ENCODE measurements at regions not wholly inside any gene's neighbourhood (a gene's known extent, or its start where the extent isn't known, plus 50 kb on each side); places are given as distances from the start of the nearest gene placed in this dataset.

DNA sequence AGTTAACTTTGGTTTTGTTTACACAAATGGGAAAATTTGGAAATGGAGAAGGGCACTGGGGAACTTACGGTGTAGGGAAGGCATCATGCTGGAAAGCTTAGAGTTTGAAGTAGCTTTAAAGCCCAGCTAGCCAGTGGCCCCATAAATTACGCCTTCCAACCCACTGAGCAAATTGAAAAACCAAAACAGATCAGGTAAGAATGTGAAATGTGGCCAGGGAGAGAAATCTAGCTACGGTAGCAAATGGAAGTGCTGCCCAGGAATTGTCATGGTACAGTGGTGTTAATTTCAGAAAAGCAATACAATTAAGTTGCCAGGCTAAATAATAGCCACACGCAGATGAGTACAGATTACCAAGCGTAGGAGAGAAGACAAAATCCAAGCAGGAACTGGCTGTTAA lies 654.8 kb downstream of the PRELID2 start:
- no peak overlapping the region for H3K23ac ChIP-seq (ENCODE audit: low read length)
- H3K79me2 ChIP-seq (ENCODE audit: control insufficient read depth, insufficient read depth, low read length, poor library complexity), result no peaks in the 10 kb centered on the region
- H4K12ac ChIP-seq (ENCODE audit: low read depth, low read length), result no peak overlapping the region
- H3K4me1 ChIP-seq (ENCODE audit: control insufficient read depth in 1 of 2, insufficient read depth in 2 of 2, low read length in 2 of 2), result peaks cover 0 to 8% of the 10 kb centered on the region in 2 experiments
- H2BK5ac ChIP-seq (ENCODE audit: low read depth, low read length, poor library complexity), result no peak overlapping the region
- H3K36me3 ChIP-seq (ENCODE audit: control insufficient read depth in 1 of 2, insufficient read depth in 2 of 2, low read length in 2 of 2), result no peaks in the 10 kb centered on the region
- no peak overlapping the region for H3K14ac ChIP-seq (ENCODE audit: low read length)
- no peaks in the 10 kb centered on the region for H3K9me3 ChIP-seq (ENCODE audit: insufficient read depth, low read depth, low read length)
- peak overlapping the region; percentile 0 for H4K91ac ChIP-seq (ENCODE audit: low read depth, low read length)
- H3K4ac ChIP-seq (ENCODE audit: low read depth, low read length), result no peak overlapping the region
- peak overlapping the region; percentile 58 for H2BK12ac ChIP-seq (ENCODE audit: low read length)
- H3K27ac ChIP-seq (ENCODE audit: low read depth, low read length), result no peak overlapping the region
- H3K9ac ChIP-seq (ENCODE audit: low read length), result no peak overlapping the region
- DNase-seq, result no peak
- H3K79me1 ChIP-seq (ENCODE audit: low read length), result peaks cover 5% of the 10 kb centered on the region
- no peak overlapping the region for H3K18ac ChIP-seq (ENCODE audit: low read length)
- H2BK120ac ChIP-seq (ENCODE audit: insufficient read depth, low read length, poor library complexity), result no peak overlapping the region
- no CpG with 5 or more reads among the region's 5 CpGs for WGBS (ENCODE audit: extremely low coverage, insufficient coverage, insufficient read length)
- H2AFZ ChIP-seq (ENCODE audit: insufficient read depth, low read length, poor library complexity), result no peak overlapping the region
- H4K8ac ChIP-seq (ENCODE audit: low read depth, low read length), result no peak overlapping the region
- no peaks in the 10 kb centered on the region for H3K27me3 ChIP-seq (ENCODE audit: insufficient read depth, low read length)
- H3K4me2 ChIP-seq (ENCODE audit: low read length), result no peak overlapping the region
- H3K4me3 ChIP-seq (ENCODE audit: low read depth, low read length), result no peak overlapping the region
- H2AK5ac ChIP-seq (ENCODE audit: low read length), result no peak overlapping the region

DNA sequence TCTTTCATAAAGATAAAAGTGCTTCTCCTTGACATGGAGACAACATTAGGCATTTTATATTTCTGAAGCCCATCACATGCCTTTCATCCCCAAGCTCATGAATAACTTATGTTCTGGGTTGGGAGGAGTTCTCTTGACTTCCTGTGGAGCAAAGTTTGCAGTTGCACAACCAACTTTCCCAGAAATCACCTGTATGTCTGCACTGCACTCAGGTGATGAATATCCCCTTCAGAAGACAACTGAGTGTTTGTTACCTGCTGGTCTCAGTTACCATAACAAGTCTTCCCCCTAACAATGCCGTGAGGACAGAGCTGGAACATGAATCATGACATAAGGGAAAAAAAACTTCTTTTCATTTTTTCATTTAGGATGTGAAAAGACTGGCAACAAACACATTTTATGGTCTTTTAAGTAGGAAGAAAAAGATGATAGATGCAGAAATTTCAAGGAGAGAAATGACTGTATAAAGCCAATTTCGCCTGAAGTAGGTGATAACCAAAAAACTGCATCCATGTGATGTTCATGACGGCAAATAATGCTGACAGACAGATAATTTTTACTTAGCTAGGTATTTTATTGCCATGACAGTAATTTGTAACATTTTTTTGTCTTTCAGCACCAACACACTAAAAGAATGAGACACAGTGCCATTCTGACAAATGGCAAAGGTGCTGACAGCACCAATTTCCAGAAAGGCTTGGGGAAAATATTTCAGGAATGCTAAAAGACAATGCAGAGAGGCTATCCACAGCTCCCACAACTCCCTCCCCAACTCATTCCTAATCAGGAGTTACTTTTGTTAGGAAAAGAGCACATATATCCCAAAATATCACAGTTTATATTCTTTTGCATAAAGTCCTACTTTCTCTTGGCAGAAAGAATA lies 656.3 kb downstream of the PRELID2 start:
- WGBS (ENCODE audit: extremely low coverage, insufficient coverage, insufficient read length), result no CpG with 5 or more reads among the region's 3 CpGs
- Histone ChIP-seq H3K4me3 (ENCODE audit: low read depth, low read length) (no peak overlapping the region), H3K27me3 (ENCODE audit: insufficient read depth, low read length) (no peaks in the 10 kb centered on the region), H3K23ac (ENCODE audit: low read length) (no peak overlapping the region), H2BK12ac (ENCODE audit: low read length) (no peak overlapping the region), H4K12ac (ENCODE audit: low read depth, low read length) (no peak overlapping the region), H2AFZ (ENCODE audit: insufficient read depth, low read length, poor library complexity) (no peak overlapping the region), H4K91ac (ENCODE audit: low read depth, low read length) (no peak overlapping the region), H3K4me2 (ENCODE audit: low read length) (peak overlapping the region; percentile 47), H3K27ac (ENCODE audit: low read depth, low read length) (no peak overlapping the region), H2AK5ac (ENCODE audit: low read length) (no peak overlapping the region), H3K9me3 (ENCODE audit: insufficient read depth, low read depth, low read length) (no peaks in the 10 kb centered on the region), H3K79me2 (ENCODE audit: control insufficient read depth, insufficient read depth, low read length, poor library complexity) (no peaks in the 10 kb centered on the region), H2BK5ac (ENCODE audit: low read depth, low read length, poor library complexity) (no peak overlapping the region), H2BK120ac (ENCODE audit: insufficient read depth, low read length, poor library complexity) (no peak overlapping the region), H3K36me3 (ENCODE audit: control insufficient read depth in 1 of 2, insufficient read depth in 2 of 2, low read length in 2 of 2) (no peaks in the 10 kb centered on the region), H3K4ac (ENCODE audit: low read depth, low read length) (no peak overlapping the region), H3K9ac (ENCODE audit: low read length) (no peak overlapping the region), H3K79me1 (ENCODE audit: low read length) (peaks cover 5% of the 10 kb centered on the region), H3K4me1 (ENCODE audit: control insufficient read depth in 1 of 2, insufficient read depth in 2 of 2, low read length in 2 of 2) (peaks cover 0 to 8% of the 10 kb centered on the region in 2 experiments), H4K8ac (ENCODE audit: low read depth, low read length) (no peak overlapping the region), H3K14ac (ENCODE audit: low read length) (no peak overlapping the region), H3K18ac (ENCODE audit: low read length) (no peak overlapping the region)
- peak in 1 of 2 donors; percentile 2 for DNase-seq

DNA sequence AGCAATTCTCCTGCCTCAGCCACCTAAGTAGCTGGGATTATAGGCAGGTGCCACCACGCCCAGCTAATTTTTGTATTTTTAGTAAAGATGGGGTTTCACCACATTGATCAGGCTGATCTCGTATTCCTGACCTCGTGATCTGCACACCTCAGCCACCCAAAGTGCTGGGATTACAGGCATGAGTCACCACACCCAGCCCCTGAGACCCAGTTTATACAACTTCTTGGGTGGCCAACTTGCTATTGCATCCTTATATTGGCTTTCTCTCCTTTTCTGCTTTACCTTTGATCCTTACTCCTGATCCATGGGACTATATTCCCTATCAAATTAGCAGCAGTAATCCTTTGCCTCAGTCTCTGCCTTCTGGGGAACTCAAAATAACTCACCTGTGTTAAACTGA lies 659.1 kb downstream of the PRELID2 start:
- no peak overlapping the region for H3K23ac ChIP-seq (ENCODE audit: low read length)

DNA sequence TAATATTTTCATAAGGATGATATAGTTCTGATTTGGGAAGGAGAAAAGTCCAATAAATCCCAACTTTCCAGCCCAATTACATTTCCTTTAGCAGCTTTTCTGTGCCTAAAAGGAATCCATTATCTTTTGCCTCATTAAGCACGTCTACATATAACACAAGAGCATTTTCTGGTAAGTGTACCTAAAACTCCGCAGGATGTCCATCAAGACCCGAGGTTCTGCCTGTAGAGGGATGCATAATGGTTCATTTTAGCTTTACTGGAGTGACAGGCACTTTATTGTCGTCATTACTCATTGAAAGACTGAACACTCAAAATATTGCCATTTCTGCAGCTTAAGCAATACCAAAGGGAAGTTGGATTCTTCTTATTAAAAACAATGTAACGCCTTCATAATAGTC lies 669.0 kb downstream of the PRELID2 start:
- no peak overlapping the region for H3K4ac ChIP-seq (ENCODE audit: low read depth, low read length)

More for the DNA sequence above, 659.1 kb downstream of the PRELID2 start:
- Histone ChIP-seq H3K4me2 (ENCODE audit: low read length) (no peak overlapping the region), H2BK120ac (ENCODE audit: insufficient read depth, low read length, poor library complexity) (no peak overlapping the region), H3K79me1 (ENCODE audit: low read length) (peaks cover 5% of the 10 kb centered on the region), H3K4ac (ENCODE audit: low read depth, low read length) (no peak overlapping the region), H2BK5ac (ENCODE audit: low read depth, low read length, poor library complexity) (no peak overlapping the region), H3K27me3 (ENCODE audit: insufficient read depth, low read length) (no peaks in the 10 kb centered on the region), H2AK5ac (ENCODE audit: low read length) (no peak overlapping the region), H3K18ac (ENCODE audit: low read length) (no peak overlapping the region), H3K27ac (ENCODE audit: low read depth, low read length) (no peak overlapping the region), H3K4me3 (ENCODE audit: low read depth, low read length) (no peak overlapping the region), H4K8ac (ENCODE audit: low read depth, low read length) (no peak overlapping the region), H2AFZ (ENCODE audit: insufficient read depth, low read length, poor library complexity) (no peak overlapping the region), H3K79me2 (ENCODE audit: control insufficient read depth, insufficient read depth, low read length, poor library complexity) (no peaks in the 10 kb centered on the region), H3K9ac (ENCODE audit: low read length) (no peak overlapping the region), H3K36me3 (ENCODE audit: control insufficient read depth in 1 of 2, insufficient read depth in 2 of 2, low read length in 2 of 2) (no peaks in the 10 kb centered on the region), H3K14ac (ENCODE audit: low read length) (no peak overlapping the region), H4K91ac (ENCODE audit: low read depth, low read length) (no peak overlapping the region), H2BK12ac (ENCODE audit: low read length) (no peak overlapping the region), H3K4me1 (ENCODE audit: control insufficient read depth in 1 of 2, insufficient read depth in 2 of 2, low read length in 2 of 2) (peaks cover 0 to 8% of the 10 kb centered on the region in 2 experiments), H3K9me3 (ENCODE audit: insufficient read depth, low read depth, low read length) (no peaks in the 10 kb centered on the region), H4K12ac (ENCODE audit: low read depth, low read length) (no peak overlapping the region)
- WGBS (ENCODE audit: extremely low coverage, insufficient coverage, insufficient read length), result no CpG with 5 or more reads among the region's 3 CpGs
- no peak for DNase-seq

More for the DNA sequence above, 669.0 kb downstream of the PRELID2 start:
- no peak overlapping the region for H2BK120ac ChIP-seq (ENCODE audit: insufficient read depth, low read length, poor library complexity)
- no peak overlapping the region for H3K23ac ChIP-seq (ENCODE audit: low read length)
- H2BK5ac ChIP-seq (ENCODE audit: low read depth, low read length, poor library complexity), result no peak overlapping the region
- H3K27ac ChIP-seq (ENCODE audit: low read depth, low read length), result no peak overlapping the region
- H3K14ac ChIP-seq (ENCODE audit: low read length), result no peak overlapping the region
- H3K18ac ChIP-seq (ENCODE audit: low read length), result no peak overlapping the region
- H3K27me3 ChIP-seq (ENCODE audit: insufficient read depth, low read length), result no peaks in the 10 kb centered on the region
- no peak overlapping the region for H4K91ac ChIP-seq (ENCODE audit: low read depth, low read length)
- no peak overlapping the region for H2AK5ac ChIP-seq (ENCODE audit: low read length)
- no peak overlapping the region for H3K4me2 ChIP-seq (ENCODE audit: low read length)
- no peak overlapping the region for H3K9ac ChIP-seq (ENCODE audit: low read length)
- H3K4me1 ChIP-seq (ENCODE audit: control insufficient read depth in 1 of 2, insufficient read depth in 2 of 2, low read length in 2 of 2), result peaks cover 0 to 3% of the 10 kb centered on the region in 2 experiments
- no peak overlapping the region for H4K8ac ChIP-seq (ENCODE audit: low read depth, low read length)
- H3K36me3 ChIP-seq (ENCODE audit: control insufficient read depth in 1 of 2, insufficient read depth in 2 of 2, low read length in 2 of 2), result no peaks in the 10 kb centered on the region
- no peak overlapping the region for H2BK12ac ChIP-seq (ENCODE audit: low read length)
- no peak overlapping the region for H2AFZ ChIP-seq (ENCODE audit: insufficient read depth, low read length, poor library complexity)
- H3K9me3 ChIP-seq (ENCODE audit: insufficient read depth, low read depth, low read length), result no peaks in the 10 kb centered on the region
- no CpG with 5 or more reads among the region's 5 CpGs for WGBS (ENCODE audit: extremely low coverage, insufficient coverage, insufficient read length)
- DNase-seq, result no peak
- no peak overlapping the region for H4K12ac ChIP-seq (ENCODE audit: low read depth, low read length)
- H3K79me1 ChIP-seq (ENCODE audit: low read length), result no peaks in the 10 kb centered on the region
- H3K79me2 ChIP-seq (ENCODE audit: control insufficient read depth, insufficient read depth, low read length, poor library complexity), result no peaks in the 10 kb centered on the region
- no peak overlapping the region for H3K4me3 ChIP-seq (ENCODE audit: low read depth, low read length)

Measured in trophoblast cell (in vitro differentiated cells and primary cell).